Gastrocnemius medialis (tissue), 4 donors: ENCODE measurements at regions not wholly inside any gene's neighbourhood (a gene's known extent, or its start where the extent isn't known, plus 50 kb on each side); places are given as distances from the start of the nearest gene placed in this dataset.

Source experiments
- CTCF ChIP-seq, 5 experiments: fragments of 450-650 bp in 3 of 5; fragments of 200-600 bp in 2 of 5; sonication (generic) in 2 of 5; IDR thresholded peaks in 4 of 5; conservative IDR thresholded peaks in 1 of 5; 1 replicate in 4 of 5; 2 replicates in 1 of 5; pipeline ENCODE4 v1.5.1; 2016 to 2019; ENCODE audit warnings: antibody characterized with exemption in 5 of 5, mild to moderate bottlenecking in 3 of 5, moderate library complexity in 3 of 5
- POLR2A ChIP-seq, 2 donors: fragments of 450-650 bp; IDR thresholded peaks; one replicate each; pipeline ENCODE4 v1.6.1; 2017; ENCODE audit warnings: antibody characterized with exemption in 2 of 2, mild to moderate bottlenecking in 2 of 2, moderate library complexity in 2 of 2

GRCh38 chr4:16294455-16294854 lies 68.2 kb upstream of the TAPT1 start:
- no peak for TF ChIP-seq CTCF (IDR thresholded peaks at IDR 0.05 in 4 of 5, conservative IDR thresholded peaks at IDR 0.05 in 1 of 5)
- no peak for TF ChIP-seq POLR2A (IDR thresholded peaks at IDR 0.05)
